ENCODE measurements at regions not wholly inside any gene's neighbourhood (a gene's known extent, or its start where the extent isn't known, plus 50 kb on each side); places are given as distances from the start of the nearest gene placed in this dataset.

DNA sequence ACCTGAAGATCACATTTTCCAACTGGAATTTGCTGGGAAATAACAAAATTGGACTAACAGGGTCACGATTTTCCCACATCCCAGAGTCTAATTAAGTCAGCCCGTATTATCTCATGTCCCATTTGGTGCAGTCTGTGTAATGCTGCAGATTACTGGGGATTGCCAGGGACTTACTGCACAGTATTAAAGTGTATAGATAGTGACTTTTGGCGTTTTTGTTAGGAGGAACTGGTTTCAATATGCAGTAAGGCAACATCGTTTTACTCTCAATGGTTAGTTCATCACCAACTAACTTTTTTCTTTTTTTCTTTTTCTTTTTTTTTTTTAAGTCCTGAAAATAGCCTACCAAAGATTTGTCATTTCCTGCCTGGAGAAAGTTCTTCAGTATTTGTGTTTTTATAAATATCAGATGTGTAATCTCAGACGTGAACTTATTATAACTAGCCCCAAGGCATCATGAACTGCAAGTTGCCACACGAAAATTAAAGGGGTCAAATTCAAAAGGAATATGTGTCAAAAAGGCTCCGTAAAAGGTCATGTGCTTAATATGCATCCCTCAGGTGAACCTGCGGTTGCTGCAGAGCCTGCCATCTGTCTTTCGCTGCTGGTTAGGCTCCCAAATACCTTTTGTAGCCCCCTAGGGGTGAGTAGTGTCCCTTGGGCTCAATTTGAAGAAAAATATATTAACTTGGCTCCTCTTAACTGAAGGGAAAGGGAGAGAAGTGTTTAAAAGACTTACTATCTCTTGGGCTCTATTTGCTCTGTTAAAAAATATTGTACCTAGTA, 176.7 kb upstream of the ADAMTSL1 start:
- no peaks in the 10 kb centered on the region for H4K20me1 ChIP-seq (ENCODE audit: insufficient read depth)
- no peak overlapping the region for H3K4me2 ChIP-seq (ENCODE audit: low read length)
- ChIA-PET CTCF (no interaction called here), RAD21 (ENCODE audit: low non-redundant PET in 1 of 2, low total read pairs in 2 of 2, uncharacterized antibody in 2 of 2, unreplicated experiment in 2 of 2) (no interaction called here), POLR2A (no interaction called here)
- H3K4me3 ChIP-seq (replicated peaks in 1 of 2; ENCODE audit: low read depth in 1 of 2, low read length in 2 of 2), result no peak overlapping the region
- peak; percentile 46; the same call in 1 of the 2 replicates for ATAC-seq
- no TSS peak for BruUV-seq (replicated peaks)
- no peaks in the 10 kb centered on the region for H3K9me3 ChIP-seq (ENCODE audit: control insufficient read depth in 1 of 2, insufficient read depth in 1 of 2, low read depth in 1 of 2, low read length in 2 of 2)
- intact Hi-C loops (cut with micrococcal nuclease), result no loop called here
- no peak for DNase-seq (ENCODE audit: low read depth, low spot score)
- no peaks in the 10 kb centered on the region for H3K79me2 ChIP-seq (ENCODE audit: insufficient read depth, low read length)
- no peak overlapping the region for H3K27ac ChIP-seq (ENCODE audit: low read depth, low read length)
- H3K9ac ChIP-seq (ENCODE audit: low read length), result no peak overlapping the region
- H3K4me1 ChIP-seq (ENCODE audit: control insufficient read depth in 1 of 2, insufficient read depth in 2 of 2, low read length in 2 of 2), result no peaks in the 10 kb centered on the region
- H3K27me3 ChIP-seq (ENCODE audit: insufficient read depth, low read length), result no peaks in the 10 kb centered on the region
- TF ChIP-seq CTCF (IDR thresholded peaks at IDR 0.05 in 2 of 3, conservative IDR thresholded peaks at IDR 0.05 in 1 of 3; ENCODE audit: borderline replicate concordance in 1 of 3, insufficient read depth in 1 of 3, low read depth in 2 of 3, low read length in 2 of 3) (peak; percentile 19 to 23 (median 21); a peak in 2 of 6 replicates), ELF1 (IDR thresholded peaks at IDR 0.05; ENCODE audit: borderline replicate concordance, low read depth) (no peak)
- no peaks in the 10 kb centered on the region for H3K9me2 ChIP-seq (ENCODE audit: insufficient read depth)
- no peak overlapping the region for H2AFZ ChIP-seq (ENCODE audit: low read depth, low read length, poor library complexity, severe bottlenecking)
- H3K36me3 ChIP-seq (ENCODE audit: control insufficient read depth in 1 of 2, insufficient read depth in 2 of 2, low read length in 2 of 2), result no peaks in the 10 kb centered on the region

DNA sequence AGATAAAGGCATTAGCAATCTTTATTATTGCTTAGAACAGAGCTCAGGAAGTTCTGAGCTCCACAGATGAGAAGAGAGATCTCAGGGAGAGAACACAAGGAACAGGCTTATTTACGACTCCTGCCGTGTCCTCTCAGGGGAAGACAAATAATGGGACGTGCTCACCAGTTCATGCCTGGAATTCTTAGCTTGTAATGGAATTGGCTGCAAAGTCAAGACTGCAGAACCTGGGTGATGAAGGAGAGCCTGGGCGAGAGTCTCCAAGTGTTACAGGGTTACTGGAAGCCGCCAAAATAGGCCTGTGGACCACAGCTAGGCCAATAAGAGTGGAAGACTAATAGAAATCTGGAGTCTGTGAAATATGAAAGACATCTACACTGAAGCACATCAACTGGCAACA, 174.5 kb upstream of the ADAMTSL1 start:
- CTCF ChIA-PET, result no interaction called here

More for the DNA sequence above, 174.5 kb upstream of the ADAMTSL1 start:
- no peak overlapping the region for H3K27ac ChIP-seq (ENCODE audit: low read depth, low read length)
- no peak overlapping the region for H3K9ac ChIP-seq (ENCODE audit: low read length)
- H2AFZ ChIP-seq (ENCODE audit: low read depth, low read length, poor library complexity, severe bottlenecking), result no peak overlapping the region
- no peak for TF ChIP-seq JUND (IDR thresholded peaks at IDR 0.05)
- TF ChIP-seq RAD21 (IDR thresholded peaks at IDR 0.05; ENCODE audit: low read depth), result no peak
- TF ChIP-seq, protein P1, sequence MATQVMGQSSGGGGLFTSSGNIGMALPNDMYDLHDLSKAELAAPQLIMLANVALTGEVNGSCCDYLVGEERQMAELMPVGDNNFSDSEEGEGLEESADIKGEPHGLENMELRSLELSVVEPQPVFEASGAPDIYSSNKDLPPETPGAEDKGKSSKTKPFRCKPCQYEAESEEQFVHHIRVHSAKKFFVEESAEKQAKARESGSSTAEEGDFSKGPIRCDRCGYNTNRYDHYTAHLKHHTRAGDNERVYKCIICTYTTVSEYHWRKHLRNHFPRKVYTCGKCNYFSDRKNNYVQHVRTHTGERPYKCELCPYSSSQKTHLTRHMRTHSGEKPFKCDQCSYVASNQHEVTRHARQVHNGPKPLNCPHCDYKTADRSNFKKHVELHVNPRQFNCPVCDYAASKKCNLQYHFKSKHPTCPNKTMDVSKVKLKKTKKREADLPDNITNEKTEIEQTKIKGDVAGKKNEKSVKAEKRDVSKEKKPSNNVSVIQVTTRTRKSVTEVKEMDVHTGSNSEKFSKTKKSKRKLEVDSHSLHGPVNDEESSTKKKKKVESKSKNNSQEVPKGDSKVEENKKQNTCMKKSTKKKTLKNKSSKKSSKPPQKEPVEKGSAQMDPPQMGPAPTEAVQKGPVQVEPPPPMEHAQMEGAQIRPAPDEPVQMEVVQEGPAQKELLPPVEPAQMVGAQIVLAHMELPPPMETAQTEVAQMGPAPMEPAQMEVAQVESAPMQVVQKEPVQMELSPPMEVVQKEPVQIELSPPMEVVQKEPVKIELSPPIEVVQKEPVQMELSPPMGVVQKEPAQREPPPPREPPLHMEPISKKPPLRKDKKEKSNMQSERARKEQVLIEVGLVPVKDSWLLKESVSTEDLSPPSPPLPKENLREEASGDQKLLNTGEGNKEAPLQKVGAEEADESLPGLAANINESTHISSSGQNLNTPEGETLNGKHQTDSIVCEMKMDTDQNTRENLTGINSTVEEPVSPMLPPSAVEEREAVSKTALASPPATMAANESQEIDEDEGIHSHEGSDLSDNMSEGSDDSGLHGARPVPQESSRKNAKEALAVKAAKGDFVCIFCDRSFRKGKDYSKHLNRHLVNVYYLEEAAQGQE (IDR thresholded peaks at IDR 0.05; ENCODE audit: low read depth), result no peak
- no TSS peak for BruUV-seq (replicated peaks)
- ChIA-PET POLR2A (no interaction called here), RAD21 (ENCODE audit: low non-redundant PET in 1 of 2, low total read pairs in 2 of 2, uncharacterized antibody in 2 of 2, unreplicated experiment in 2 of 2) (no interaction called here)
- intact Hi-C loops (cut with micrococcal nuclease), result no loop called here
- H3K4me3 ChIP-seq (replicated peaks in 1 of 2; ENCODE audit: low read depth in 1 of 2, low read length in 2 of 2), result no peak overlapping the region
- DNase-seq (ENCODE audit: low read depth, low spot score) (no peak), ATAC-seq (no peak)
- H3K36me3 ChIP-seq (ENCODE audit: control insufficient read depth in 1 of 2, insufficient read depth in 2 of 2, low read length in 2 of 2), result no peaks in the 10 kb centered on the region
- H3K79me2 ChIP-seq (ENCODE audit: insufficient read depth, low read length), result no peaks in the 10 kb centered on the region
- no peaks in the 10 kb centered on the region for H3K27me3 ChIP-seq (ENCODE audit: insufficient read depth, low read length)
- no peaks in the 10 kb centered on the region for H3K9me3 ChIP-seq (ENCODE audit: control insufficient read depth in 1 of 2, insufficient read depth in 1 of 2, low read depth in 1 of 2, low read length in 2 of 2)
- no peak overlapping the region for H3K4me2 ChIP-seq (ENCODE audit: low read length)
- no peaks in the 10 kb centered on the region for H4K20me1 ChIP-seq (ENCODE audit: insufficient read depth)
- H3K9me2 ChIP-seq (ENCODE audit: insufficient read depth), result no peaks in the 10 kb centered on the region
- no peaks in the 10 kb centered on the region for H3K4me1 ChIP-seq (ENCODE audit: control insufficient read depth in 1 of 2, insufficient read depth in 2 of 2, low read length in 2 of 2)
